HG02571 (cell line): ENCODE measurements at regions not wholly inside any gene's neighbourhood (a gene's known extent, or its start where the extent isn't known, plus 50 kb on each side); places are given as distances from the start of the nearest gene placed in this dataset.

Experiments used
- ATAC-seq: cut with Tn5 transposase; IDR thresholded peaks from one replicate; pipeline ENCODE4 v1.9.1; 2021; ENCODE audit warnings: mild to moderate bottlenecking, moderate library complexity; ENCODE audit not compliant: unreplicated experiment

DNA sequence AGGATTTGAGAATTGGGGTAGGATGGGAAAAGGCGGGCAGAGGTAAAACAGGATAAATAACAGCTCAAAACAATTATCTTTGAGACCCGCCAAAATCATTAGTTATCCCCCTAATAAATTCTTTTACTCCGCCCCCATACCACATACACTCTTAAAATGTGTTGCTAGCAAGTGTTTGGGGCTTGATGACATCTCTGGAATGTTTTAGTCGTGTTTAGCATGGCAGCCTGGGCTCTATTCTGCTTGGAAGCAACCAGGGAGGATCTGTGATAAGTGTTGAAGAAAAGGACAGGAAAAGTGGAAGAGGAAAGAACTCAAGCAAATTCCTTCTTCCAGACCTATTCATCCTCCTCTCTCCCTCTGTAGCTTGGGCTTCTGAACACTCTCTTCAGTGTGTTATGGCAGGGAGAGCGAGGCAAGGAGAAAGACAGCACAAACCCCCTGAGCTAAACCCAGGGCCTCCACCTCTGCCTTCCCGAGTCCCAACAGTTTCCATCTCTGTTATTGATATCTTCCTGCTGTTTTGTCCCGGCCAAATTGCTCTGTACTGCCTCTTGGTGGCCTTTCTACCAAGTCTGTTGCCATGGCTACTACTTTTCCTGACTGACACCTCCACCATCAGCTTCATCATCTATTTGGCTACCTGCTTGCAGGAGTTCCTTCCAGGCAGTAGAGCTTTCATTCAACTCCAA lies 135.8 kb downstream of the RPL22L1 start:
- ATAC-seq = no peak

DNA sequence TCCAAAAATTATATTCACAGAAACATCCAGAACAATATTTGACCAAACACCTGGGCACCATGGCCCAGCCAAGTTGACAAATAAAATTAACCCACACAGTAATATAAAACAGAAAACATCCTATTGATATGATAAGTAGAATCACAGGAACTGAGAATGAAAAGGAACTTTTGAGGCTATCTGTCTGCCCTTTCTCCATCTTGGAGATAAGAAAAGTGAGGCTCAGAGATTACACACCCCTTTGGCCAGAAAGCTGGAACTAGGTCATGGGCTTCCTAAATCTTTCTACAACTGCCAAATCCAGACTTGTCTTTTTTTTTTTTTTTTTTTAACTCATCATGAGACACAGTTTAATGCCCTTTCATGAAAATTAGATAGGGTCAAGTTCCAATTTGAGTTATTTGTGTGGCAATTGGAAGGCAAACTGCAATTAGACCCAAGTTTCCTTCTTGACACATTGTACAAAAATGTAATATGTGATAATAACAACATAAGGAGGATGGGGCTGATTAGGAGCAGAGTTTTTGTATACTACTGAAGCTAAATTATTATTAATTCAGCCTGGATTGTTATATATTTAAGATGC lies 137.2 kb downstream of the RPL22L1 start:
- no peak for ATAC-seq

- no peak for ATAC-seq
Measured at GRCh38 chr3:170731281-170731680, 138.7 kb downstream of the RPL22L1 start.

- ATAC-seq = no peak
Measured at GRCh38 chr3:170730071-170730812, 139.8 kb downstream of the RPL22L1 start.

GRCh38 chr3:170728181-170728580 lies 141.8 kb downstream of the RPL22L1 start:
- no peak for ATAC-seq

DNA sequence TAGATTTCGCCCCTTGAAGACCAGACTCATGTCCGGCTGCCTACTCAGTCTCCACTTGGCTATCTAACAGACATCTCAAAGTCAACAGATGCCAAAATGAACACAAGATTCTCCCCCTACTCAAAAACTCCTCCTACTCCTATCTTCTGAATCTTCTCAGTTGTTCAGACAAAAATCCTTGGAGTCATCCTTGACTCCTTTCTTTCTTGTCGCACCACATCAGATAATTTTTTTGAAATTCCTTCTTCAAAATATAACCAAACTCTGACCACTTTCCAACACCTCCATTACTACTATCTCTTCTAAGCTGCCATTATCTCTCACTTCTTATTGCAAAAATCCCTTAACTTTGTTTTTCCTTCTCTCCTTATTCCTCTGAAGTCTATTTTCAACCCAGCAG lies 141.9 kb upstream of the SLC7A14 start:
- ATAC-seq = no peak

DNA sequence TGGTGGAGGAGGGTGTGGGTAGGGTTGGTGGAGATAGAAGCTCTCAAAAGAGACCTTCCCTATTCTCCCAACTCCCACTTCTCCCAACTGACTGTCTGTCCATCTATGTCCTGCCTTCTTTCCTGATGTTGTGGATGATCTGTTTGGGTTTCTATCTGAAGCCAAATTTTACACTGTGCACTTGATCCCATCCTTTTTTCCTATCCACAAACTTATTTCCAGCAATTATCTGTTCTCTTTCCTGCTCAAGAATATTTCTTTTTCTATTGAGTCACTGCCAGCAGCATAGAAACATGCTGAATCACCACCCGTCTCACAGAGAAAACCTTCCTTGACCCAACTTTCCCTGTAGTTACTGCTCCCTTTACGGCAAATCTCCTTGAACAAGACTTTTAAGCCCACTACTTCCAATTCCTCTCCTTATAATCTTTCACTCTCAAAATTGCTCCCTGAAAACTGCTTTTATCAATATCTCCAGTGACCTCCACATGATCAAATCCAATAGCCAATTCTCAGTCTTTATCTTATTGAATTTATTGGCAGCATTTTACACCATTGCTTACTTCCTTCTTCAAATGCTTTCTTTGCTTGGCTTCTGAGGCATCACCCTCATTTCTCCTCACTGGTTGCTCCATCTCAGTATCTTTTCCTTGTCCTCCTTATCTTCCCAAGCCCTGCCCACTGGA lies 141.2 kb upstream of the SLC7A14 start:
- ATAC-seq = no peak

DNA sequence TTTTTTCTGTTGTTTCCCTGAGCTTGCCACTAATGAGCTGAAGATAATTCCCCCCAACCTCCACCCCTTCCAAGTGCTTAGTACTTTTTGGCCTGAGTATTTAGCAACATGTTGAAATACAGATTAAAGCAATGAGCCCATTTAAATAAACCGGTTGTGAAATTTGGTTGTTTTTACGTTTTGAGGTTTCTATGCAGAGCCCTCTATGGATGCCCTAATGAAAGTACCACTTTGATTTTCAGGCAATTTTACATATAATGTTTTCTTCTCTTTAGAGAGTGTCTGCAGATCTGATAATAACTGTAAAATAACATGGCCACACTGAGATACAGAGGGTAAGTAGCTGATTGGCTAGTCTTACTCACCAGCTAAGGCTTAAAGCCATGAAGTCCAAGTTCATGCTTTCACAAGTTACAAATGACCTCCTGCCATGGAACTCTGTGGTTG lies 139.4 kb upstream of the SLC7A14 start:
- ATAC-seq = no peak

DNA sequence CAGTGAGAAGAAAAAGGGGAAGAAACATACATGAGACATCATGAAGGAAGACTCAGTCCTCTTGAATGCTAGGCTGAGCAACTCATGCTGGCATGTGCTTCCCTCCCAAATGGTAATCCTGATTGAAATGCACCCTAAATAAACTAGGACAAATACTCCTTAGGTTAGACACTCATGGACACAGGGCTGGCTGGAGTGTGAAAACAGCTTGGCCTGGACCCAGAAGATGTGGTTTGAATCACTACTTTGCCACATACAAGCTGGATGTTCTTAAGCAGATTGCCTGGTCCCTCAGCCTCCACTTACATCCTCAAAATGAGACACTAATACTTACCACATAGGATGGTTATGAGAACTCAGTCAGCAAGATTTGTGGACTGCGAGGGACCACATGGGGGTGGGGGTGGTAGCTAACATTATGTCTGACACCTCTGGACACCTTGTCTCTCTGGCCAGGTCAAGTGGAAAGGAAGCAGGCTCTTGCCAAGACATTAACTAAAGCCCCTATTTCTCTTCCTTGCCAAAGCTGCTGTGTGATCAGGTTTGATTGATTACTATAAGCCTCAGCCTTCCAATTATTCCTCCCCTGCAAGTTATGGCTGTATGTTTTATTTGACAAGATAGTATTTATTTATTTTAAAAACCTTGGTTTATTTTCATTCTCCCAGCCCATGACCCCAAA lies 138.9 kb upstream of the SLC7A14 start:
- no peak for ATAC-seq

DNA sequence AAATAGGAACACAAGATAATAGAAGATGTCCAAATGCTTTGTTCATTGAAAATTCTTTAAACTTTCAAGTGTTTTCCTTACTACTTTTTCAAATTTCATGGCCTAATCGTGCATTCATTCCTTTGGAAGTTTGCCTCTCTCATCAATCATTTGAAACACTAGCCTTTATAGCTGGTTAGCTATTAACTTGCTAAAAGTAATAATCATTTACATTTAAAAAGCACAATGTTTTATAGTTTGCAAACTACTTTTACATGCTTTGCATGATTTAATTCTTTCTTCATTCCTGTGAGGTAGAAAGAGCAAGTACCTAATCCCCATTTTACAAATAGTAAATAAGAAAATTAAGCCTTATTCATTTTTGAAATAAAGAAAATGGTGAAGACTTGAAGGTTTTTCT lies 137.4 kb upstream of the SLC7A14 start:
- no peak for ATAC-seq

GRCh38 chr3:170721563-170721962 lies 135.7 kb upstream of the SLC7A14 start:
- no peak for ATAC-seq

GRCh38 chr3:170719300-170719699 lies 133.4 kb upstream of the SLC7A14 start:
- ATAC-seq = no peak

DNA sequence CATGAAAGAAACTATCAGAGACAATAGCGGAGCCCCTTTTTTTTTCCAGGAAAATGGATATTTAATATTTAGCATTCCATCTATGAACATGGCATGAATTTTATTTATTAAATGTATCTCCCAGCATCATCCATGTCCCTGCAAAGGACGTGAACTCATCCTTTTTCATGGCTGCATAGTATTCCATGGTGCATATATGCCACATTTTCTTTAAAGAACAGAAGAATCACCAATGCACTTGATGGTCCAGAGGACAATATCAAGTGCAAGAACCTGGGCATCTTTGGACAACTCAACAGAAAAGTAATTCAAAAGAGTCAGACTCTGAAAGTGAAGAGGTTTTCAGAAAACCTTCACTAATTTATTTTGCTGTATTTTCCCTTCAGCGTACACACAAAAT lies 133.0 kb upstream of the SLC7A14 start:
- no peak for ATAC-seq

DNA sequence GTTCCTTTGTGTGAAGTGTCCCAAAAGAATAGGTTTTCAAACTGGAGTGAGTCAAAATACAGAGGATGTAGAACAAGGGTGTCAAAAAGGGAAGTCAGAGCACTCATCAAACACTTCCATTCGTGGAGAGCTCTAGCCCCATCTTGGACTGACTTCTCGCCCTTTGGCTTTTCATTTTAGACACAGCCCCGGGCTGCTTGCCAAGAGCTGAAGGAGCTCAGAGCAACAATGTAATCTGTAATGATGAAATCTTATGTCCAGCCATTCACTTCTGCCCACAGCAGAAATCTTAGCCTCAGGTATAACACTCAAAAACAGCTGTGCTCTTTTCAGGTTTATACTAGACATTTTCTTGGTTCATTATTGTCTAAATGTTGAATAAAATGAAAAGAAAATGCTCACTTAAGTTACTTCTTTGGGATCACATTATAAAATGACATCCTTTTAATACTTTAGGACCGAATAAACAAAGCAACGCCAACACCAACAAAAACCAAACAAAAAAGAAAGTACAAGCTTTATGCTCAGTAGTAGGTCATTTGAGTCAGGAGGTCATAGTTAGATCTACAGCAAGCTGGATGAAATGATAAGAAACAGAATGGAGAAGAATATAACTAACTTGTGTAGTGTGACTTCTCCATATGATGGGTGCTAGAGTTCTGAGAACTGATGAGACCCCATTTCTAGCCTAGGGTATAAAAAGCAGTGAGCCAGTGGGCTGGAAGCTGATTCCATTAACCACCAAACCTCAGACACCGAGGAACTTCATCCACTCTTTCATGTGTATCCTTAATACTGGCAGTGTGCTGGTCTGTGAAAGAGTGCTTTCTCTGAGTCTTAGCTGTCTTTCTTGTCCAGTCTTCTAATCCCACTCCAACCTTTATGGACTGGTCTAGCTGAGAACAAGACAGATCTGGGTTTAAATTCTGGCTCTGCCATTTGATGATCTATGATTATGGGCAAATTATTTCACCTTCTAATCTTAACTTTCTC lies 131.8 kb upstream of the SLC7A14 start:
- no peak for ATAC-seq

DNA sequence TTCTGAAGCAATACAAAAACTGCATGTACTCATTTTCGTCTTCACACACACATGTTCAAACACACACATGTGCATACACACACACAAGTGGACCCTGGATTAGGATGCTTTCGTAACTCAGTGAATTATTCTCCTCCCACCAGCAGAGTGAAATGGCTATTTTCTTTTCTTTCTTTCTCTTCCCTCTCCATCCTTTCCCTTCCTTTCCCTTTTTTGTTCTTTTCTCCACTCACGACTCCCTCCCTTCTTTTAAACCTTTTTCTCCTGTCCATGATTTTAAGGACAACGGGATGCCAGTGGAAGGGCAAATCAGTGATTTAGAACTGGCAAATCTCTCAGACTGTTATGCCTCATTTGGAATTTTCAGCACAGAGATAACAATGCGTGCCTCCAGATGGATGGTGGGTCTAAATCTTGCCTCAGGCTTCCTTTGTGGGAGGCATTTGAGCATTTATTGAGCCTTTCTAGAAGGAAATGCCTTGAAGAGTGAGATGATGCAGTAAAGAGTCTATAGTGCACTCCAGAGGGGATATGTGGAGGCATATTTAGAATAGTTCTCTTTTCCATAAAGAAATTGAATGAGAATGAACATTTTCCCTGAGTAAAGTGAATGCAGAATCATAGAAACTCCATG lies 130.4 kb upstream of the SLC7A14 start:
- no peak for ATAC-seq

DNA sequence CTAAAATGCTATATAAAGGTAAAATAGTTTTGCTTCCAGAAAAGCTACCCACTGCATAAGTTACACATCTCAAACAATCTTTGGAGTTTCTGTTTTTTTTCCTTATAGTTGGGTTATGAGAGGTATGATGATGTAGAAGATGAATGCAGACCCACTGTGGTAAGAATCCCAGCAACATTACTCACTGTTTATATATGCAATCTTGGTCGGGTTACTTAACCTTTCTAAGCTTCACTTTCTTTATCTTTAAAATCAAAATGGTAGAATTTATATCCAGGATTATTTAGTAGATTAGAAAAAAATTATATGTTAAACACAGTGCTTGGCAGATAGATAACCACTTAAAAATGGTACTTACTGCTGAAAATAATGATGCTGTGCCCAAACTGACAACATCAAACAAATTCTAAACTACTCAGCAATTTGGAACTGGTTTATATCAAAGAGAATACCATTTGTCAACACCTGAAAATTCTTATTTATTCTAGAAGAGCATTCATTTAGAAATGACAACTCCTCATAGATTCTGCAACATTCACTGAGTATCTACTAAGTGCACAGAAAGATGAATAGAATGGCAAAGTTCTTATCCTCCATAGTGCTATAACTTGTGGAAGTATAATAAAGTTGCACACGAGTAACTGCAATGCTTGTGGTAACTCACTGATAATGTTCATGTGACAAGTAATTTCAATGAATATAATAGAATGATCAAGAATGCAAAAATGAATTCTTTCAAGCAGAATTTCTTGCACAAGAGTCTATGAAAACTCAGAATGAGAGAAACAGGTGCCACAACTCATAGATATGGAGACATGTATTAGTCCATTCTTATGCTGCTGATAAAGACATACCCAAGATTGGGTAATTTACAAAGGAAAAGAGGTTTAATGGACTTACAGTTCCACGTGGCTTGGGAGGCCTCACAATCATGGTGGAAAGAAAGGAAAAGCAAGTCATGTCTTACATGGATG lies 129.0 kb upstream of the SLC7A14 start:
- ATAC-seq = no peak

DNA sequence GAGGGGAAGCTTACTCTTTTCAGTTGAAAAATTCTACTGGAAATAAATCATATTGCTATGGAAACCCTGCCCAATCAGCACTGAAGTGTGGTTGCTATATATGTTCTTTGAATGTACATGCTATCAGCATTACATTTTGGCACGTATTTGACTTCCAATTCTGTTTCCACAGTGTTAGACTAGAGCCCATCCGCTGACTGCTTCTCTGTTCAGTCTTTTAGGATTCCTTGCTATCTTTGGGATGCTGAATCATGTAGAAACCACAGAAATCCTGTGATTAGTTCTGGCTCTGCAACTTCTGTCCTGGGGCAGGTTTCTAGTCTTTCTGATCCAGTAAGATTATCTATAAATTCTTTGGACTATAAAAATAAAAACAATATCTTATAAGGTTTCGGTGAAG lies 128.2 kb upstream of the SLC7A14 start:
- no peak for ATAC-seq

- no peak for ATAC-seq
Measured at GRCh38 chr3:170713653-170714052, 127.8 kb upstream of the SLC7A14 start.
